B cell (primary cell): ENCODE measurements at regions not wholly inside any gene's neighbourhood (a gene's known extent, or its start where the extent isn't known, plus 50 kb on each side); places are given as distances from the start of the nearest gene placed in this dataset.

Source experiments
- ATAC-seq: fragments of 200-7000 bp; cut with Tn5 transposase; one replicate; pipeline ENCODE4 v1.10.0; 2021; ENCODE audit warnings: low read depth, mild to moderate bottlenecking, moderate number of reproducible peaks, moderate library complexity
- CTCF ChIA-PET: fragments of 350-600 bp; sonication (Branson Sonifier 250); formaldehyde crosslinking; loops from one replicate; lab custom pipeline; 2021; ENCODE audit warnings: antibody characterized with exemption, inconsistent platforms; lab: Charles Lee
- POLR2A ChIA-PET: fragments of 350-600 bp; sonication (Branson Sonifier 250); formaldehyde crosslinking; loops from one replicate; lab custom pipeline; 2021; ENCODE audit warnings: antibody characterized with exemption; lab: Charles Lee
- DNase-seq: peaks from one replicate; pipeline ENCODE4 v3.0.0; 2013
- H2AFZ ChIP-seq: 2 replicates; pipeline ENCODE4 v1.6.1; 2012; ENCODE audit warnings: mild to moderate bottlenecking, low read depth, low read length; ENCODE audit not compliant: insufficient read depth, poor library complexity, severe bottlenecking
- H3K27ac ChIP-seq, 2 donors: 1 replicate in 1 of 2; 2 replicates in 1 of 2; pipeline ENCODE4 v1.5.1; 2012 to 2013; ENCODE audit warnings: low read length in 2 of 2, mild to moderate bottlenecking in 2 of 2, moderate library complexity in 1 of 2
- H3K27me3 ChIP-seq, 4 experiments: fragments of 200-600 bp in 1 of 4; sonication (generic) in 1 of 4; replicated peaks in 1 of 4; 1 replicate in 2 of 4; 2 replicates in 2 of 4; pipeline versions ENCODE4 v1.6.1 to v1.7.0; 2013 to 2016; ENCODE audit warnings: low read length in 3 of 4, mild to moderate bottlenecking in 2 of 4, mixed read lengths in 1 of 4, moderate library complexity in 1 of 4; ENCODE audit not compliant: insufficient read depth in 4 of 4, control insufficient read depth in 3 of 4; ENCODE audit errors: control extremely low read depth in 1 of 4
- H3K36me3 ChIP-seq, 2 experiments: replicated peaks in 1 of 2; 1 replicate in 1 of 2; 2 replicates in 1 of 2; pipeline versions ENCODE4 v1.6.1 to v1.7.1; 2013; ENCODE audit warnings: low read length in 1 of 2; ENCODE audit not compliant: insufficient read depth in 2 of 2, control insufficient read depth in 1 of 2; ENCODE audit errors: control extremely low read depth in 1 of 2, extremely low read depth in 1 of 2
- H3K4me1 ChIP-seq, 2 donors: fragments of 200-600 bp in 1 of 2; sonication (generic) in 1 of 2; 1 replicate in 1 of 2; 2 replicates in 1 of 2; pipeline versions ENCODE4 v1.5.1 to v1.6.1; 2013 to 2017; ENCODE audit warnings: low read length in 2 of 2; ENCODE audit not compliant: control insufficient read depth in 2 of 2, insufficient read depth in 2 of 2
- H3K4me2 ChIP-seq: replicated peaks from 2 replicates; pipeline ENCODE3; 2012; ENCODE audit warnings: mild to moderate bottlenecking, low read depth, low read length; ENCODE audit not compliant: poor library complexity, severe bottlenecking
- H3K4me3 ChIP-seq, 5 experiments: fragments of 200-600 bp in 1 of 5; sonication (generic) in 1 of 5; 1 replicate in 3 of 5; 2 replicates in 2 of 5; pipeline versions ENCODE4 v1.5.1 to v1.7.0; 2011 to 2016; ENCODE audit warnings: low read length in 4 of 5, mild to moderate bottlenecking in 4 of 5, low read depth in 2 of 5, control low read depth in 1 of 5, moderate library complexity in 1 of 5; ENCODE audit not compliant: insufficient read depth in 1 of 5; ENCODE audit errors: control extremely low read depth in 1 of 5, extremely low read depth in 1 of 5
- H3K79me2 ChIP-seq: fragments of 200-600 bp; sonication (generic); one replicate; pipeline ENCODE4 v1.6.0; 2016; ENCODE audit warnings: low read length; ENCODE audit not compliant: control insufficient read depth, insufficient read depth
- H3K9ac ChIP-seq: fragments of 200-600 bp; sonication (generic); 2 replicates; pipeline ENCODE4 v1.6.1; 2017; ENCODE audit warnings: mild to moderate bottlenecking, low read length, moderate library complexity
- H3K9me3 ChIP-seq, 3 donors: one replicate each; pipeline versions ENCODE4 v1.6.1 to v1.7.1; 2013; ENCODE audit warnings: low read length in 2 of 3; ENCODE audit not compliant: control insufficient read depth in 2 of 3, insufficient read depth in 1 of 3; ENCODE audit errors: control extremely low read depth in 1 of 3
- H4K20me1 ChIP-seq: 2 replicates; pipeline ENCODE4 v1.6.0; 2012; ENCODE audit warnings: mild to moderate bottlenecking, low read length; ENCODE audit not compliant: insufficient read depth, control insufficient read depth, poor library complexity, severe bottlenecking
- H3K27ac Mint-ChIP-seq: one replicate; pipeline ENCODE4 v1.8.0; 2021; ENCODE audit warnings: mixed read lengths
- H3K27me3 Mint-ChIP-seq: one replicate; pipeline ENCODE4 v1.8.0; 2021; ENCODE audit warnings: mixed read lengths
- H3K4me1 Mint-ChIP-seq: one replicate; pipeline ENCODE4 v1.8.0; 2021; ENCODE audit warnings: mixed read lengths
- H3K4me3 Mint-ChIP-seq: one replicate; pipeline ENCODE4 v1.8.0; 2021; ENCODE audit warnings: mixed read lengths
- H3K9me3 Mint-ChIP-seq: one replicate; pipeline ENCODE4 v1.8.0; 2022; ENCODE audit warnings: mixed read lengths; ENCODE audit not compliant: insufficient read depth
- EZH2 ChIP-seq: IDR thresholded peaks from 2 replicates; pipeline ENCODE4 v1.6.1; 2012; ENCODE audit warnings: borderline replicate concordance, low read depth, mild to moderate bottlenecking, moderate library complexity, low read length; ENCODE audit not compliant: insufficient read depth, poor library complexity, severe bottlenecking
- WGBS: methylation state at CpG from one replicate; pipeline ENCODE4 v1.1.5; 2013; ENCODE audit warnings: missing lambda C conversion rate; ENCODE audit not compliant: insufficient coverage; 5-methylcytosine and 5-hydroxymethylcytosine counted together
- intact Hi-C: fragments of 100-400 bp; cut with micrococcal nuclease; formaldehyde crosslinking; loops from one replicate; pipeline ENCODE4 v1.10.0; 2022
- TF ChIP-seq, protein P1 (sequence below): fragments of 200-600 bp; IDR thresholded peaks from one replicate; pipeline ENCODE4 v1.8.0; 2022; ENCODE audit warnings: antibody characterized with exemption, mild to moderate bottlenecking

DNA sequence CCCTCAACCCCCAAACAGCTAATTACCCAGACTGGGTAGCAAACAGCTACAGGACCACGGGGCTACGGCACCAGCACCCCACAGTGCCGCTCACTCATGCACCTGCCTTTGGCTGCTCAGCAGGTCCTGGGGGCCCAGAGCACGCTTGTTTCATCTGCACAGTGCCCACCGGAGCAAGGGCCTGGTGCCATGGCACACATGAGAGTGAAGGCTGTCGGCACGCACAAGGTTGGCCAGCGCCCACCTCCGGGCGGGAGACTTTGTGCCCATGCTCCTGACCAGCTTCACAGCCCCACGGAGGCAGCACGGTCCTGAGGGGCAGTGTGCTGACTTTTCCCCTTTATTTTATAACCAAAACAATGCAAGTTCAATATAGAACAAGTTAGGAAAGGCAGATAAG, 135.9 kb upstream of the NSMCE3 start:
- 84% methylated on average over 6 of the region's 12 CpGs for WGBS
- Histone ChIP-seq H3K36me3 (no peaks in the 10 kb centered on the region), H3K4me2 (no peak overlapping the region), H3K9me3 (peaks cover 0 to 8% (median 0%) of the 10 kb centered on the region in 3 donors), H3K4me3 (no peak overlapping the region), H3K9ac (no peak overlapping the region), H3K79me2 (no peaks in the 10 kb centered on the region), H4K20me1 (no peaks in the 10 kb centered on the region), H3K27me3 (peaks cover 0 to 2% (median 0%) of the 10 kb centered on the region in 4 experiments), H2AFZ (no peak overlapping the region), H3K27ac (no peak overlapping the region), H3K4me1 (no peaks in the 10 kb centered on the region)
- Mint-ChIP-seq H3K4me1 (no peaks in the 10 kb centered on the region), H3K27me3 (no peaks in the 10 kb centered on the region), H3K9me3 (no peaks in the 10 kb centered on the region), H3K4me3 (no peak overlapping the region), H3K27ac (no peak overlapping the region)
- ATAC-seq (no peak), DNase-seq (no peak)
- intact Hi-C loops, result no loop called here
- TF ChIP-seq EZH2, result no peak
- TF ChIP-seq, protein P1, sequence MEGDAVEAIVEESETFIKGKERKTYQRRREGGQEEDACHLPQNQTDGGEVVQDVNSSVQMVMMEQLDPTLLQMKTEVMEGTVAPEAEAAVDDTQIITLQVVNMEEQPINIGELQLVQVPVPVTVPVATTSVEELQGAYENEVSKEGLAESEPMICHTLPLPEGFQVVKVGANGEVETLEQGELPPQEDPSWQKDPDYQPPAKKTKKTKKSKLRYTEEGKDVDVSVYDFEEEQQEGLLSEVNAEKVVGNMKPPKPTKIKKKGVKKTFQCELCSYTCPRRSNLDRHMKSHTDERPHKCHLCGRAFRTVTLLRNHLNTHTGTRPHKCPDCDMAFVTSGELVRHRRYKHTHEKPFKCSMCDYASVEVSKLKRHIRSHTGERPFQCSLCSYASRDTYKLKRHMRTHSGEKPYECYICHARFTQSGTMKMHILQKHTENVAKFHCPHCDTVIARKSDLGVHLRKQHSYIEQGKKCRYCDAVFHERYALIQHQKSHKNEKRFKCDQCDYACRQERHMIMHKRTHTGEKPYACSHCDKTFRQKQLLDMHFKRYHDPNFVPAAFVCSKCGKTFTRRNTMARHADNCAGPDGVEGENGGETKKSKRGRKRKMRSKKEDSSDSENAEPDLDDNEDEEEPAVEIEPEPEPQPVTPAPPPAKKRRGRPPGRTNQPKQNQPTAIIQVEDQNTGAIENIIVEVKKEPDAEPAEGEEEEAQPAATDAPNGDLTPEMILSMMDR, result no peak
- POLR2A ChIA-PET, result no interaction called here
- CTCF ChIA-PET, result no interaction called here

DNA sequence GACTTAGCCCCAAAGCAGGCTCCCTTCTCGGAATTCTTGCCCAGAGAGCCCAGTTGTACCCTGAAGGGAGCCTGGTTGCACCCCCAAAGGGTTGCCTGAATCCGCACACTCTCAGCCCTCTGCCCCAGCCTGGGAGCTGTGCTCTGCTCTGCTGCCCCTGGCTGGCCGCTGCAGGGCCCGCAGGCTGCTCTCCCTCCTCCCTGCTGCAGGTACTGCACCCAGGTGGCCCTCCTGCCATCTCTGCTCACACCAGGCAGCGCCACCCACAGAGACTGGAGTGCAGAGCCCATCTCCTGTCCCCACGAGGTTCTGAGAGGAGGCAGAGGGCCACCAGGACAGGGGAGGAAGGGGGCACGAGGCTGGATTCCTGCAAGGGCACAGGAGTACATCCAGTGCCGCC, 134.2 kb upstream of the NSMCE3 start:
- no peak overlapping the region for H3K4me3 Mint-ChIP-seq
- DNase-seq (no peak), ATAC-seq (no peak)
- H3K4me1 Mint-ChIP-seq, result peaks cover 1% of the 10 kb centered on the region
- ChIA-PET CTCF (no interaction called here), POLR2A (no interaction called here)
- no peak overlapping the region for H3K4me3 ChIP-seq
- H3K36me3 ChIP-seq, result no peaks in the 10 kb centered on the region
- H3K27me3 ChIP-seq, result peaks cover 0 to 2% (median 0%) of the 10 kb centered on the region in 4 experiments
- intact Hi-C loops, result no loop called here
- WGBS, result 69% methylated on average over 4 of the region's 8 CpGs
- peaks cover 0 to 8% (median 0%) of the 10 kb centered on the region in 3 donors for H3K9me3 ChIP-seq
- H2AFZ ChIP-seq, result no peak overlapping the region
- no peak overlapping the region for H3K27ac Mint-ChIP-seq
- no peaks in the 10 kb centered on the region for H3K79me2 ChIP-seq
- no peaks in the 10 kb centered on the region for H3K9me3 Mint-ChIP-seq
- no peaks in the 10 kb centered on the region for H4K20me1 ChIP-seq
- no peak overlapping the region for H3K27ac ChIP-seq
- peaks cover under 1% of the 10 kb centered on the region for H3K27me3 Mint-ChIP-seq
- TF ChIP-seq, protein P1, result no peak
- TF ChIP-seq EZH2, result no peak
- H3K4me1 ChIP-seq, result no peaks in the 10 kb centered on the region
- H3K4me2 ChIP-seq, result no peak overlapping the region
- H3K9ac ChIP-seq, result no peak overlapping the region
